H1 (cell line): ENCODE measurements at regions not wholly inside any gene's neighbourhood (a gene's known extent, or its start where the extent isn't known, plus 50 kb on each side); places are given as distances from the start of the nearest gene placed in this dataset.

Experiments
- KDM1A ChIP-seq: fragments of 200-600, 300-600 bp; sonication (generic); IDR thresholded peaks from 2 replicates; pipeline ENCODE4 v1.7.1; 2016; ENCODE audit warnings: mild to moderate bottlenecking, low read length, borderline replicate concordance
- SUZ12 ChIP-seq: fragments of 200-600 bp; sonication (generic); IDR thresholded peaks from 2 replicates; pipeline ENCODE4 v1.6.1; 2012; ENCODE audit warnings: mild to moderate bottlenecking, inconsistent platforms, low read length, moderate library complexity, mixed read lengths

DNA sequence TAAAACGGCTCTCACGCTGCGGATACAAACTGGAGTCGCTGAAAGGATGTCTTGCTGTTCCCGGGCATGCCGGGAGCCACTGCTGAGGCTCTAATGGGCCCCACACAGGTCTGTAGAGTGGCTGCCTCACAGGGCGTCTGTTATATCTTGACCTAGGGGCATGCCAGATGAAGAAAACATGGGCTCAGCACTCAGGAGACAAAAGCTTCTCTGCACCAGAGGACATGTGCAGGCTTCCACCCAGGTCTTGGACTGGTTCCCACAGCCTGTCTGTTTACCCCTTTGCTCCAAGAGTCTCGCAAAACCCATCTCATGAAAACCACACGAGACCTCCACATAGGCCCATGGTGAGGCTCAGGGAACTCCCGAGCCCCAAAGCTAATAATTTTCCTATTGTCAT, 134.2 kb downstream of the RPS29 start (continued):
- TF ChIP-seq KDM1A (no peak), SUZ12 (no peak)
